ENCODE measurements at regions not wholly inside any gene's neighbourhood (a gene's known extent, or its start where the extent isn't known, plus 50 kb on each side); places are given as distances from the start of the nearest gene placed in this dataset.

DNA sequence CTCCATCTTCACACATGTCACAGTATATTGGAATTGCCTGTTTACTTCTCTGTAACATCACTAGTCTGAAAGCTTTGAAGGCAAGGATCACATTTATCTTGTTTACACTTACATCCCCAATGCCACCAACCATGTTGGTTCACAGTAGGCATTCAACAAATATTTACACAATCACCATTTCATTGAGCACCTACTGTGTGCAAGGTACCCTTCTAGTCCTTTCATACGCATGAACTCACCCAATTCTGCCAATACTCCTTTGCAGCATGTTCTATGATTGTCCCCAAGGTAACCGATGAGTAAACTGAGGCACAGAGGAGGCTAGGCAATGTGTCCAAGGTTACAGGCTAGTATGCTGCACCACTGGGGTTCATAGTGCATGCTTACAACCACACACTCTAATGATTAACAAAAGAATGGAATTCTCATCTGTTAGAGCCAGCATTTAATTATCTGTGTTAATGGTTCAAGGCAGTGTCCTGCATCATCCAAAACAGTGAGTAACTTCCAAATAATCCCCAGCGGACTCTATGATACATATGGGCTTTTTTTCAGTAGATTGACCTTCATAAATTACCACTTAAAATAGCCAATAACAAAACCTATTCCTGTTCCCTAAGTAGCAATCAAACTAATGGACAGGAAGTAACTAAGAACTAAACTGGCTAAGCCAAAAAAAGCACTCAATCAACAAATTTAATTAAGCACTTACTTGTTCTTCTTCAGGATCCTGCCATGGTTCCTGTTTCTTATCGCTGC is 364.5 kb upstream of the XYLT1 start:
- TF ChIP-seq, protein P1, sequence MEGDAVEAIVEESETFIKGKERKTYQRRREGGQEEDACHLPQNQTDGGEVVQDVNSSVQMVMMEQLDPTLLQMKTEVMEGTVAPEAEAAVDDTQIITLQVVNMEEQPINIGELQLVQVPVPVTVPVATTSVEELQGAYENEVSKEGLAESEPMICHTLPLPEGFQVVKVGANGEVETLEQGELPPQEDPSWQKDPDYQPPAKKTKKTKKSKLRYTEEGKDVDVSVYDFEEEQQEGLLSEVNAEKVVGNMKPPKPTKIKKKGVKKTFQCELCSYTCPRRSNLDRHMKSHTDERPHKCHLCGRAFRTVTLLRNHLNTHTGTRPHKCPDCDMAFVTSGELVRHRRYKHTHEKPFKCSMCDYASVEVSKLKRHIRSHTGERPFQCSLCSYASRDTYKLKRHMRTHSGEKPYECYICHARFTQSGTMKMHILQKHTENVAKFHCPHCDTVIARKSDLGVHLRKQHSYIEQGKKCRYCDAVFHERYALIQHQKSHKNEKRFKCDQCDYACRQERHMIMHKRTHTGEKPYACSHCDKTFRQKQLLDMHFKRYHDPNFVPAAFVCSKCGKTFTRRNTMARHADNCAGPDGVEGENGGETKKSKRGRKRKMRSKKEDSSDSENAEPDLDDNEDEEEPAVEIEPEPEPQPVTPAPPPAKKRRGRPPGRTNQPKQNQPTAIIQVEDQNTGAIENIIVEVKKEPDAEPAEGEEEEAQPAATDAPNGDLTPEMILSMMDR (IDR thresholded peaks at IDR 0.05) = no peak

DNA sequence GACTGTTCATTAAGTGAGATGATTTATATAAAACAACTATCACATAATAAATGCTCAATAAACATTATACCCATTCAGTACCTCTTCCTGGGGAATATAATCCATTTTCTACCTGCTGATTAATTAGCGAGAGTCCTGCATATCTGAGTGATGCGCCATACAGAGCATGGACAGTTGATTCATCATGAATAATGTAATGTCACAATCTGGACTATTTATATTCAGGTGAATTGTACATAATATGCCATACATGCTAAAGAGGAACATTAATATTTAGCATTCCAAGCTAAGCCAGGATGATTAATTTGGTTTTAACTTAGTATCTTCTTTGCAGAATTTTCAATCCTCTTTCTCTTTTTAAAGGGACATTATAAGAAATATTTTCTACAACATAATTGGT is 362.0 kb upstream of the XYLT1 start:
- TF ChIP-seq, protein P1 (IDR thresholded peaks at IDR 0.05) = no peak

DNA sequence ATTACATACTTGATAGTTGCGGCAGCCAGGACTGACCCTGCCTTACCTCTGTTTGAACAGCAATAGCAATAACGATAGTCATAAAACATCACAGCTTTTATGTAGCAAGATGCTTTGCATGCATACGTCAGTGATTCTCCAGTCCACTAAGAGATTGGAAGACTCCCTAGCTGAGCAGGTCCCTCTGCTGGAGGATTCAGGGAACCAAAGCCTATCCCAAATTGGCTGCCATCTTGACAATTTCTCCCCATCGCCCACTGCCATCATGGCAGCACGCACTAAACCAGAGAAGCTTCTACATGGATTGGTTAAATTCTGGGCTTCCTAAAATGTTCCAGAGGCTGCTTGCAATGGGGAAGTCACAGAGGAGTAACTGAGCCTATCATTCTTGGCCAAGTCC is 360.6 kb upstream of the XYLT1 start:
- TF ChIP-seq, protein P1 (IDR thresholded peaks at IDR 0.05) = no peak

DNA sequence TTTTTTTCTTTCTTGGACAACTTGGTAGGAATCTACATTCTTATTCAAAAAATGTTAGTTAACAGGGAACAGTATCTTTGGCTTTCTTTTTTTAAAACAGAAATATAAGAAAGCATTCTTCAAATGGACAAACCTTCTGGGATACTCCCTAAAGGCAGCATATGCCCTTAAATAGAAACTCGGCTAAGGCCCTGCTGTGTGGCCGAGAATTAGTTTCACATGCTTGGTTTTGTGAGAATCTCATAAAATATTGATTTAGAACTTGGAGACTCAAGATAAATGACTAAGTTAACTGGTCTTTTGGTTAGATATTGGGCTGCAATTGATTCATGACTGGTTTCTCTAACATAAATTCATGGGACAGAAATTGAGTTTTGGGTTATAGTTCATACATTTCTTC is 359.9 kb upstream of the XYLT1 start:
- TF ChIP-seq, protein P1 (IDR thresholded peaks at IDR 0.05) = no peak

DNA sequence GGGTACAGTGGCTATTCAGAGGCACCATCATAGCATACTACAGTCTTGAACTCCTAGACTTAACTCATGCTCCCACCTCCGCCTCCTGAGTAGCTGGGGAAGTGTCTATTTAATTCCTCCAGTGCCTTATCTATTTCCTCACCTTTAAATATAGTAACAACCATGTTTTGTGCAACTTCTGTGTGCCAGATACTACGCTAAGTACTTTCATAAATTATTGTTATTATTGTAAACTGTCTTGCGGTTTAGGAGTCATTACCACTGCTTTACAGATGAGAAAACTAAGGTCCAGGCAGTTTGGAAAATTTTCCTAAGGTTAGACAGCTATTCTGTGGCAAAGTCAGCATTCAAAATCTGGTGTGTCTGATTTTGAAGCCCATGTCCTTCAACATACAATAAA is 359.1 kb upstream of the XYLT1 start:
- TF ChIP-seq, protein P1 (IDR thresholded peaks at IDR 0.05) = no peak

DNA sequence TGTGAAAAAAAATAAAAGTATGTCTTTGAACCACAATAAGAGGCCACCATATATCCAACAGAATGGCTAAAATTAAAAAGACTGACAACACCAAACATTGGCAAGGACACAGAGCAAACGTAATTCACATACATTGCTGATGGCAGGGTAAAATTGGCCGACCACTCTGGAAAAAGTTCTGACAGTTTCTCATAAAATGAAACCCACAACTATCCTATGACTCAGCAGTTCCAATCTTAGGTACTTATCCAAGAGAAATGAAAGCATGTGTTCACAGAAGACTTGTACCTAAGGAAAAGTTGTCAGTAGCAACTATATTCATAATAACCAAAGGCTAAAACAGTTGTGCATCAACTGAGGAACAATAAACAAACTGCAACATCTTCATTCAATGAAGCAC is 357.3 kb upstream of the XYLT1 start:
- TF ChIP-seq, protein P1 (IDR thresholded peaks at IDR 0.05) = no peak

DNA sequence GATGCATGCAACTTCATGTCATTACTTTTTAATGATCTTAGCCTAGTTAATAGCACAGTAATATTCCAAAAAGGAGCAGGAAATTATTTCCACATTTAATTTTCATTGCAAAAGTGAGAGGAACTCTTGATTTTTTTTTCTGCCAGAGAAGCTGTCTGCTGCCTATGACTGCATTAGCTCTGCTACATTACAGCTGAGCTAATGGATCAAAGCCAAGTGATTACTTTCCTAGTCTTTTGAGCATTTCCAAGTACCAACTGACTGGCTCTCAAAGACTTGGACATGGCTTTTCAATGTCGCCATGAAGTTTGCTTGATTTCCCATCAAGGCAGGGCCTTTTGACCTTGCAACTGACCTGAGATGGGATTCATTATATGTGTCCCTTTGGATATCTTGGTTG is 356.6 kb upstream of the XYLT1 start:
- TF ChIP-seq, protein P1 (IDR thresholded peaks at IDR 0.05) = no peak

DNA sequence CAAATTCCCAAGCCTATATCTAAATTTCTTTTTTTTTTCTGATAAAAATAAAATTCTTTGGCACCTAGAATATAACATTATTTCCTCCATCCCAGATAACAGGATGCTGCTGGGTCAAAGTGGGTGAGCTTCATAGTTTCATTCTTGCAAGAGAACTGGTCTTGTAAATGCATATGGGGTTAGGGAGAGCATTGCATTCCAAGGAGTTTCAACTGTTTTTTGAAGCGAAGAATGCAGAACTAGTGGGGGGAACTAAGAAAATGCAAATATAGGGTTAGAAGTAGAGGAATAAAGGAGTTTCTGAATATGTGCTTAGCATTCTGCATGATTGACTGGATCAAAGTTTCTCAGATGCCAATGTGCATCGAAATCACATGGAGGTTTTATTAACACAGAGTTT is 347.2 kb upstream of the XYLT1 start:
- TF ChIP-seq, protein P1 (IDR thresholded peaks at IDR 0.05) = no peak
